HG03520 (cell line): ENCODE measurements at regions not wholly inside any gene's neighbourhood (a gene's known extent, or its start where the extent isn't known, plus 50 kb on each side); places are given as distances from the start of the nearest gene placed in this dataset.

Source experiments
- ATAC-seq: cut with Tn5 transposase; IDR thresholded peaks from one replicate; pipeline ENCODE4 v1.9.1; 2021; ENCODE audit warnings: mild to moderate bottlenecking, moderate library complexity; ENCODE audit not compliant: unreplicated experiment

DNA sequence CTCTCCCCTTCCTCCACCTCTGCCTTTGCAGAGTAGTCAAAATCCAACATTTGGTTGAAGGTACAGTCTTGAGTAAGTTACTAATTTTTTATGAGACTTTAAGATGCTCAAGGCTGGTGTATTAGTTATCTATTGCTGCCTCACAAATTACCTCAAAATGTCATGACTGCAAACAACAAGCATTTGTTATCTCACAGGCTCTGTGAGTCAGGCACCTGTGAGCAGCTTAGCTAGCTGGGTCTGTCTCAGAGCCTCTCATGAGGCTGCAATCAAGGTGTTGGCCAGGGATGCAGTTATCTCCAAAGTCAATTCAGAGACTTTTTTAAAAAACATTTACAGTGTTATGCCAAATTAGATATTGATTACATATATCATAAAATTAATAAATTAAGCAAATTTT is 371.3 kb upstream of the RGMB start:
- no peak for ATAC-seq

GRCh38 chr5:98403131-98403530 is 370.3 kb upstream of the RGMB start:
- no peak for ATAC-seq

GRCh38 chr5:98414938-98415337 is 358.5 kb upstream of the RGMB start:
- ATAC-seq, result no peak

GRCh38 chr5:98415663-98416062 is 357.8 kb upstream of the RGMB start:
- ATAC-seq, result no peak

GRCh38 chr5:98416541-98416940 is 356.9 kb upstream of the RGMB start:
- no peak for ATAC-seq

GRCh38 chr5:98419825-98420224 is 353.6 kb upstream of the RGMB start:
- ATAC-seq, result no peak

GRCh38 chr5:98424681-98425450 is 348.6 kb upstream of the RGMB start:
- ATAC-seq, result no peak

- ATAC-seq, result no peak
These were observed 347.8 kb upstream of the RGMB start for GRCh38 chr5:98425640-98426039.

DNA sequence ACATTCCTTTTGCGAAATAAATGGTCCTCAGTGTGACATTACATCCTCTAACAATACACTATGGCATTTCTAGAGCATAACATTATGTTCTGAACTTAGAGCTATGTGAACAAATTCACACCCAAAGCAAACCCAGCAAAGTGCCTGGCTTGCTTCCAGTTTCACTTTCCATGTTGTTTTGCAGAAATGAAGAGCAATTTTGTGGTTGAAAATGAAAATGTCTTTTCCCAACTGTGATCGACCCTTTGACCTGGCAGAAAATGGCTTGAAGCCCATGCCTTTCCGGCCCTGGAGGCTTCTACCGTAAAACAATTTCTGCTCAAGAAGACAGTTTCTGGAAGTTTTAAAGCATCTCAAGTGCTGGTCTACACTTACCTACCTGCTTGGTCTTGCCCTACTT is 344.7 kb upstream of the RGMB start:
- peak; percentile 59 for ATAC-seq

- ATAC-seq, result no peak
These were observed 341.1 kb upstream of the RGMB start for GRCh38 chr5:98432378-98432777.

DNA sequence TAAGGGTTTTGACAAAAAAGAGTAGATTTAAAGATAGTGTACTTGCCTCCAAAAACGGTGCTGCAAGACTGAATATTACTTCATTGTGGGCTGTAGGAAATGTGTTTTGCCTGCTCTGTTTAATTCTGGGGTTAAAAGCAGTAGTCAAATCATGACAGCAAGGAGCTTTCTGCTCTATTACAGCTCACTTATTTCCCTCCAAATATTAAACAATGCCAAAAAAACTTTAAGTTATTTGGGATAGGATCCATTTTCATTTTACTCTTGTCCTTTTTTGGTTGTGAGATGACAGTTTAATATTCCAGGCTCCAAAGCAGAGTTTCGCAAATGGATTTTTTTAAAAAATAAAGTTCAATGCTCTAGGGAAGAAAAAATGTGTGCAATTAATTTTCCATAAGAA is 340.4 kb upstream of the RGMB start:
- ATAC-seq, result no peak

- ATAC-seq, result no peak
These were observed 339.8 kb upstream of the RGMB start for GRCh38 chr5:98433673-98434072.

DNA sequence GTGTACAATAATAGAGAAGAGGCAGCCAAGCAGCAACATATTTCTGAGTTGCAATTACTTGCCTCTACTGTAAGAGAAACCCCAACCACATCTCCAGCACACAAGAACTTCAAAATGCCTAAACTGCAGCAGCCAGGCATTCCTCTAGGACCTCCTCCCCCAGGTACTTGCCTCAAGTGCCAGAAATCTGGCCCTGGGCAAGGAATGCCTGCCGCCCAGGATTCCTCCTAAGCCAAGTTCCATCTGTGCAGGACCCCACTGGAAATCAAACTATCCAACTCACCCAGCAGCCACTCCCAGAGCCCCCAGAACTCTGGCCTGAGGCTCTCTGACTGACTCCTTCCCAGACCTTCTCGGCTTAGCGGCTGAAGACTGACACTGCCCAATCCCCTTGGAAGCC is 336.8 kb upstream of the RGMB start:
- no peak for ATAC-seq

DNA sequence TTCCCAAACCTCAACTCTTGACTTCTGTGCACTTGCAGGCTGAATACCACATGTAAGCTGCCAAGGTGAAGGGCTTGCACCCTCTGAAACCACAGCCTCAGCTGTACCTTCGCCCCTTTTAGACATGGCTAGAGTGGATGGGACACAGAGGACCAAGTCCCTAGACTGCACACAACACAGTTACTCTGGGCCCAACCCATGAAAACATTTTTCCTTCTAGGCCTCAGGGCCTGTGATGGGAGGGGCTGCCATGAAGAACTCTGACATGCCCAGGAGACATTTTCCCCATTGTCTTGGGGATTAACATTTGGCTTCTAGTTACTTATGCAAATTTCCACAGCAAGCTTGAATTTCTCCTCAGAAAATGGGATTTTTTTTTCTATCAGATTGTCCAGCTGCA is 331.0 kb upstream of the RGMB start:
- no peak for ATAC-seq

- ATAC-seq, result no peak
These were observed 329.6 kb upstream of the RGMB start for GRCh38 chr5:98443881-98444280.

GRCh38 chr5:98453296-98453695 is 320.2 kb upstream of the RGMB start:
- ATAC-seq, result no peak

GRCh38 chr5:98454407-98454806 is 319.1 kb upstream of the RGMB start:
- ATAC-seq, result no peak

DNA sequence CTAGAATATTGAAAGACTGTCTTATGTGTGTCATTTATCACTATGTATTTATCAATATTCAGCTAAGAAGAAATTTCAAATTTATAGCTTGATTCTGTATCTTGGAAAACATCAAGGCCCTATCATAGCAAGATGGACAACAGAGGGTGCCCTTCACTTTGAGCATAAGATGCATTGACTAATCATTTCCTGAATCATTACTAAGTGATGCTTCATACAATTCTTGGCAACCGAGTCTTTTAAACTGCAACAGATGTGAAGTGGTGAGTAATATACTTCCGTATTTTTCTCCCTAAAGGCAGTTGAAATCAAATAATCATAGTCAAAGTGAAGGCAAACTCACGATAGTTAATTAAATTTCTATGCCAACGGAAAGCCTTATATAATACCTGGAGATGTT is 318.6 kb upstream of the RGMB start:
- no peak for ATAC-seq

DNA sequence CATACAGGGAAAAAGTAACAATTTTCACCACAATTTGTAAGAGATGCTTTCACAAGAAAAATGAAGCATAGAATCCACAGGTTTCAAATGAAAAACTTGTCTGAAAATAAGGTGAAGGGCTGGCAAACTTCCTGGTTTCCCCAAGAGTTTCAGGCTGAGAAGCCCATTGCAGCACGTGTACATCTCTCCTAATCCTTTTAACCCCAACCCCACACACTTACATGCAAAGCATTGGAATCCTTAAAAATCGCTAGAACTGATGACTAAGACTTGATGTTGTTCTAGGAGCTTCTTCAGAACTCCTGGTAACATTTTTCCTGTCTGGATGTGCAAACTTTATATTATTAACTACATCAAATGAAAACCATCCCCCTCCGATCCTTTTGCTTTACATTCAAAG is 317.8 kb upstream of the RGMB start:
- no peak for ATAC-seq

DNA sequence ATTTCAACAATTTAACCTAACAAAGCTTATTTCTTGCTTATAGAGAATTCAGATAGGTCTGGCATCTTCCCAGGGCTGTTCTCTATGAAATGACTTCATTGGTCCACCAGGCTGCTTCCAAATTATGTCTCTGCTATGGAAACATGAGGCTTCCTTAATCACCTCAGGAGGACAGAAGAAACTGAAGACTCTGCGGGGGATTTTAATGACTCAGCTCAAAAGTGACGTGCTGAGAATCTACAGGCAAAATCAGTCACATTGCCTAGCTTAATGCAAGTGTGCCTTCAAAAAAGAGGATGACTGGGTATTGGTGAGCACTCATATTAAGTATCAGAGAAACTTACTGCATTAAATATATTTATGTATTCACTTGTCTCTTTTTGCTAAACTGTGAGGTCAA is 315.5 kb upstream of the RGMB start:
- ATAC-seq, result peak; percentile 48

- no peak for ATAC-seq
These were observed 314.7 kb upstream of the RGMB start for GRCh38 chr5:98458726-98459125.

DNA sequence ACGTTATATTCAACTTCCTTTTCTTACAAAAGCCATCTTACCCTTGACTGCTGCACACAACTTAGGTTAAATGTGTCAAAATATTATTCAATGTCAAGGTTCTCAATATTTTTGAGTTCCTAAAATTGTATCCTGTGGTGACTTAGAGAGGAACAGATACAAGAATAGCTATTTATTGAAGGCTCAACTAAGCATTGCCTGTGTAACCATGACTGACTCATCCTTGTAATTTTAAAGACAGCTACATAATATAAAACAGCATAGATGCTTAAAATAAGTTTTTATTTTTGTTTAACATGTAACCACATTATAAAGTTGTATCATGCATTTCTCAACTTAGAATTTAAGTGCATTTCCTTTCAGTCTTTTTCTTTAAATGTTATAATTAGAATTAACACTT is 312.9 kb upstream of the RGMB start:
- no peak for ATAC-seq

DNA sequence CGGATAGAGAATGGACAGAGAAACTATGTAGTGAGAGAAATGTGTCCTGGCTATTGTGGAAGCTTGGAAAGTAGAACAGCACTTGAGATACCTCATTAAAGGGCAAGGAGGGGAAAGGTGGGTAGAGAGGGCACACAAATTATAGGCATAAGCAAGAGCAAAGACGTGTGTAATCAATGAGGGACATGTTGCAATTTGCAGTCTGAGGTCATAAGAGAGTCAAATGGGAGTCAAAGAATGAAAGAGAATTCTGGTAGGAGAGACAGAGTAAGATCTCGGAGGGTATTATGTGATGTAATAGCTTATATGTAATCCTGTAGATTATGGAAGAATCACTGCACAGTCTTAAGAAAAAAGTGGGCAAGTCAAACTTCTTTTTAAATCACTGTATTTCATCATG is 312.0 kb upstream of the RGMB start:
- no peak for ATAC-seq
